B cell (primary cell): ENCODE measurements at regions not wholly inside any gene's neighbourhood (a gene's known extent, or its start where the extent isn't known, plus 50 kb on each side); places are given as distances from the start of the nearest gene placed in this dataset.

Source experiments
- ATAC-seq: fragments of 200-7000 bp; cut with Tn5 transposase; one replicate; pipeline ENCODE4 v1.10.0; 2021; ENCODE audit warnings: low read depth, mild to moderate bottlenecking, moderate number of reproducible peaks, moderate library complexity
- CTCF ChIA-PET: fragments of 350-600 bp; sonication (Branson Sonifier 250); formaldehyde crosslinking; loops from one replicate; lab custom pipeline; 2021; ENCODE audit warnings: antibody characterized with exemption, inconsistent platforms; lab: Charles Lee
- POLR2A ChIA-PET: fragments of 350-600 bp; sonication (Branson Sonifier 250); formaldehyde crosslinking; loops from one replicate; lab custom pipeline; 2021; ENCODE audit warnings: antibody characterized with exemption; lab: Charles Lee
- DNase-seq: peaks from one replicate; pipeline ENCODE4 v3.0.0; 2013
- H2AFZ ChIP-seq: 2 replicates; pipeline ENCODE4 v1.6.1; 2012; ENCODE audit warnings: mild to moderate bottlenecking, low read depth, low read length; ENCODE audit not compliant: insufficient read depth, poor library complexity, severe bottlenecking
- H3K27ac ChIP-seq, 2 donors: 1 replicate in 1 of 2; 2 replicates in 1 of 2; pipeline ENCODE4 v1.5.1; 2012 to 2013; ENCODE audit warnings: low read length in 2 of 2, mild to moderate bottlenecking in 2 of 2, moderate library complexity in 1 of 2
- H3K27me3 ChIP-seq, 4 experiments: fragments of 200-600 bp in 1 of 4; sonication (generic) in 1 of 4; replicated peaks in 1 of 4; 1 replicate in 2 of 4; 2 replicates in 2 of 4; pipeline versions ENCODE4 v1.6.1 to v1.7.0; 2013 to 2016; ENCODE audit warnings: low read length in 3 of 4, mild to moderate bottlenecking in 2 of 4, mixed read lengths in 1 of 4, moderate library complexity in 1 of 4; ENCODE audit not compliant: insufficient read depth in 4 of 4, control insufficient read depth in 3 of 4; ENCODE audit errors: control extremely low read depth in 1 of 4
- H3K36me3 ChIP-seq, 2 experiments: replicated peaks in 1 of 2; 1 replicate in 1 of 2; 2 replicates in 1 of 2; pipeline versions ENCODE4 v1.6.1 to v1.7.1; 2013; ENCODE audit warnings: low read length in 1 of 2; ENCODE audit not compliant: insufficient read depth in 2 of 2, control insufficient read depth in 1 of 2; ENCODE audit errors: control extremely low read depth in 1 of 2, extremely low read depth in 1 of 2
- H3K4me1 ChIP-seq, 2 donors: fragments of 200-600 bp in 1 of 2; sonication (generic) in 1 of 2; 1 replicate in 1 of 2; 2 replicates in 1 of 2; pipeline versions ENCODE4 v1.5.1 to v1.6.1; 2013 to 2017; ENCODE audit warnings: low read length in 2 of 2; ENCODE audit not compliant: control insufficient read depth in 2 of 2, insufficient read depth in 2 of 2
- H3K4me2 ChIP-seq: replicated peaks from 2 replicates; pipeline ENCODE3; 2012; ENCODE audit warnings: mild to moderate bottlenecking, low read depth, low read length; ENCODE audit not compliant: poor library complexity, severe bottlenecking
- H3K4me3 ChIP-seq, 5 experiments: fragments of 200-600 bp in 1 of 5; sonication (generic) in 1 of 5; 1 replicate in 3 of 5; 2 replicates in 2 of 5; pipeline versions ENCODE4 v1.5.1 to v1.7.0; 2011 to 2016; ENCODE audit warnings: low read length in 4 of 5, mild to moderate bottlenecking in 4 of 5, low read depth in 2 of 5, control low read depth in 1 of 5, moderate library complexity in 1 of 5; ENCODE audit not compliant: insufficient read depth in 1 of 5; ENCODE audit errors: control extremely low read depth in 1 of 5, extremely low read depth in 1 of 5
- H3K79me2 ChIP-seq: fragments of 200-600 bp; sonication (generic); one replicate; pipeline ENCODE4 v1.6.0; 2016; ENCODE audit warnings: low read length; ENCODE audit not compliant: control insufficient read depth, insufficient read depth
- H3K9ac ChIP-seq: fragments of 200-600 bp; sonication (generic); 2 replicates; pipeline ENCODE4 v1.6.1; 2017; ENCODE audit warnings: mild to moderate bottlenecking, low read length, moderate library complexity
- H3K9me3 ChIP-seq, 3 donors: one replicate each; pipeline versions ENCODE4 v1.6.1 to v1.7.1; 2013; ENCODE audit warnings: low read length in 2 of 3; ENCODE audit not compliant: control insufficient read depth in 2 of 3, insufficient read depth in 1 of 3; ENCODE audit errors: control extremely low read depth in 1 of 3
- H4K20me1 ChIP-seq: 2 replicates; pipeline ENCODE4 v1.6.0; 2012; ENCODE audit warnings: mild to moderate bottlenecking, low read length; ENCODE audit not compliant: insufficient read depth, control insufficient read depth, poor library complexity, severe bottlenecking
- H3K27ac Mint-ChIP-seq: one replicate; pipeline ENCODE4 v1.8.0; 2021; ENCODE audit warnings: mixed read lengths
- H3K27me3 Mint-ChIP-seq: one replicate; pipeline ENCODE4 v1.8.0; 2021; ENCODE audit warnings: mixed read lengths
- H3K4me1 Mint-ChIP-seq: one replicate; pipeline ENCODE4 v1.8.0; 2021; ENCODE audit warnings: mixed read lengths
- H3K4me3 Mint-ChIP-seq: one replicate; pipeline ENCODE4 v1.8.0; 2021; ENCODE audit warnings: mixed read lengths
- H3K9me3 Mint-ChIP-seq: one replicate; pipeline ENCODE4 v1.8.0; 2022; ENCODE audit warnings: mixed read lengths; ENCODE audit not compliant: insufficient read depth
- EZH2 ChIP-seq: IDR thresholded peaks from 2 replicates; pipeline ENCODE4 v1.6.1; 2012; ENCODE audit warnings: borderline replicate concordance, low read depth, mild to moderate bottlenecking, moderate library complexity, low read length; ENCODE audit not compliant: insufficient read depth, poor library complexity, severe bottlenecking
- WGBS: methylation state at CpG from one replicate; pipeline ENCODE4 v1.1.5; 2013; ENCODE audit warnings: missing lambda C conversion rate; ENCODE audit not compliant: insufficient coverage; 5-methylcytosine and 5-hydroxymethylcytosine counted together
- intact Hi-C: fragments of 100-400 bp; cut with micrococcal nuclease; formaldehyde crosslinking; loops from one replicate; pipeline ENCODE4 v1.10.0; 2022
- TF ChIP-seq, protein P1 (sequence below): fragments of 200-600 bp; IDR thresholded peaks from one replicate; pipeline ENCODE4 v1.8.0; 2022; ENCODE audit warnings: antibody characterized with exemption, mild to moderate bottlenecking

DNA sequence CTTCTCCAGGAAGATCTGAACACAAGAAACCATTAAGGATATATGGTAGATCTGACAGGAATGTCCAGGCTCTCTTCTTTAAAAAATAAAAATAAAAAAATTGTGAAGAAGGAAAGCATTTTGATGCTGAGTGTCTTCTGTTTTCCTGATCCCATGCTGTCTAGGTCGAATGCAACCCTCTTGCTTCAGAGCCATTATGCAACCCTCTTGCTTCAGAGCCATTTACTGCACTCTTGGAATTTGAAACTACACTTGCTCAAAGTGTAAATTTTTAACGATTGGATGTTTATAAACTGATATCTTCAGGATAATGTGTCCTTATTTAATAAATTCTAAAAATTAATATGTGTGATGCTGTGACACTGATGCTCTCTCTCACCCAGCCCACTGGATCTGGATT lies 505.1 kb downstream of the DNAH5 start:
- H3K9ac ChIP-seq, result no peak overlapping the region
- no peaks in the 10 kb centered on the region for H4K20me1 ChIP-seq
- H3K79me2 ChIP-seq, result no peaks in the 10 kb centered on the region
- DNase-seq, result no peak
- H3K4me2 ChIP-seq, result no peak overlapping the region
- H3K9me3 Mint-ChIP-seq, result no peaks in the 10 kb centered on the region
- CTCF ChIA-PET, result no interaction called here
- no peaks in the 10 kb centered on the region for H3K27me3 ChIP-seq
- no peak overlapping the region for H3K4me3 Mint-ChIP-seq
- no peak for TF ChIP-seq EZH2
- TF ChIP-seq, protein P1, sequence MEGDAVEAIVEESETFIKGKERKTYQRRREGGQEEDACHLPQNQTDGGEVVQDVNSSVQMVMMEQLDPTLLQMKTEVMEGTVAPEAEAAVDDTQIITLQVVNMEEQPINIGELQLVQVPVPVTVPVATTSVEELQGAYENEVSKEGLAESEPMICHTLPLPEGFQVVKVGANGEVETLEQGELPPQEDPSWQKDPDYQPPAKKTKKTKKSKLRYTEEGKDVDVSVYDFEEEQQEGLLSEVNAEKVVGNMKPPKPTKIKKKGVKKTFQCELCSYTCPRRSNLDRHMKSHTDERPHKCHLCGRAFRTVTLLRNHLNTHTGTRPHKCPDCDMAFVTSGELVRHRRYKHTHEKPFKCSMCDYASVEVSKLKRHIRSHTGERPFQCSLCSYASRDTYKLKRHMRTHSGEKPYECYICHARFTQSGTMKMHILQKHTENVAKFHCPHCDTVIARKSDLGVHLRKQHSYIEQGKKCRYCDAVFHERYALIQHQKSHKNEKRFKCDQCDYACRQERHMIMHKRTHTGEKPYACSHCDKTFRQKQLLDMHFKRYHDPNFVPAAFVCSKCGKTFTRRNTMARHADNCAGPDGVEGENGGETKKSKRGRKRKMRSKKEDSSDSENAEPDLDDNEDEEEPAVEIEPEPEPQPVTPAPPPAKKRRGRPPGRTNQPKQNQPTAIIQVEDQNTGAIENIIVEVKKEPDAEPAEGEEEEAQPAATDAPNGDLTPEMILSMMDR, result no peak
- no peaks in the 10 kb centered on the region for H3K36me3 ChIP-seq
- H3K27ac ChIP-seq, result no peak overlapping the region
- H3K27ac Mint-ChIP-seq, result no peak overlapping the region
- no peaks in the 10 kb centered on the region for H3K4me1 ChIP-seq
- H2AFZ ChIP-seq, result no peak overlapping the region
- ATAC-seq, result no peak
- WGBS, result no CpG with 5 or more reads among the region's 2 CpGs
- no peaks in the 10 kb centered on the region for H3K27me3 Mint-ChIP-seq
- intact Hi-C loops, result no loop called here
- no peak overlapping the region for H3K4me3 ChIP-seq
- POLR2A ChIA-PET, result no interaction called here
- H3K4me1 Mint-ChIP-seq, result no peaks in the 10 kb centered on the region
- no peaks in the 10 kb centered on the region for H3K9me3 ChIP-seq

DNA sequence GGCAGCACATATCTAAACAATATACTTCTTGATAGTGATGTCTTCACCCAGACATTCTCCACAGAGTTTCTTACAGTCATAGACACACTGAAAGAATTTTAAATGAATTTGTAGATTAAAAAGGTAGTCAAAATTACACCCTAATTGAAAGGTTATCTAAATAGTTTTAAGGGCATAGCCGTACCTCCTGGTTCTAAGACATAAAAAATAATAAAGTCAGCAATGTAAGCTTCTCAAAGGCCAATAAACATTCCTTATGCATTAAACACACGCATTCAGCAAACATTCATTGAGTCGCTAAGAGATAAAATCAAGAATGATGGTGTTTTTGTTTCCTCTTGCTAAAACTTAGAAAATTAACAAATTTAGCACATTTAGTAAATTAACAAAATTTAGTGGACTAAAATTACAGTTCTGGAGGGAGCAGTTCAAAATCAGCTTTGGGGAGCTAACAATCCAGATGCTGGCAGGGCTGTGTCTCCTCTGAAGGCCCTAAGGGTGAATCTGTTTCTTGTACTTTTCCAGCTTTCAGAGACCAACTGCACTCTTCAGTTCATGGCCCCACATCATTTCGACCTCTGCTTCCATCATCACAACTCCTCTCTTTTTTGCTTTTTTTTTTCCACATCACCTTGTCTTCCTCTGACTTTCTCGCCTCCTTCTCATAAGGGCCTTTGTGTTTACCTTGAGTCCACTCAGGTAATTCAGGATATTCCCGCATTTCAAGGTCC lies 516.5 kb downstream of the DNAH5 start:
- WGBS, result 67% methylated on average over 1 of the region's 6 CpGs
- intact Hi-C loops, result no loop called here
- no peak for DNase-seq
- H3K4me3 ChIP-seq, result no peak overlapping the region
- no peak overlapping the region for H3K27ac Mint-ChIP-seq
- H3K4me2 ChIP-seq, result no peak overlapping the region
- no peak overlapping the region for H3K4me3 Mint-ChIP-seq
- H3K9me3 Mint-ChIP-seq, result peaks cover 7% of the 10 kb centered on the region
- ChIA-PET CTCF (no interaction called here), POLR2A (no interaction called here)
- no peaks in the 10 kb centered on the region for H3K9me3 ChIP-seq
- H3K4me1 Mint-ChIP-seq, result no peaks in the 10 kb centered on the region
- no peaks in the 10 kb centered on the region for H4K20me1 ChIP-seq
- TF ChIP-seq EZH2, result no peak
- TF ChIP-seq, protein P1, result no peak
- H3K4me1 ChIP-seq, result no peaks in the 10 kb centered on the region
- no peak overlapping the region for H2AFZ ChIP-seq
- H3K27me3 Mint-ChIP-seq, result no peaks in the 10 kb centered on the region
- no peaks in the 10 kb centered on the region for H3K79me2 ChIP-seq
- no peak overlapping the region for H3K27ac ChIP-seq
- no peak overlapping the region for H3K9ac ChIP-seq
- H3K36me3 ChIP-seq, result no peaks in the 10 kb centered on the region
- no peak for ATAC-seq
- no peaks in the 10 kb centered on the region for H3K27me3 ChIP-seq
